ENCODE measurements at regions not wholly inside any gene's neighbourhood (a gene's known extent, or its start where the extent isn't known, plus 50 kb on each side); places are given as distances from the start of the nearest gene placed in this dataset.
"Not testable (repeated sequence)": the region's sequence is repeated elsewhere in the genome, so short reads cannot be mapped to it uniquely, and the experiment has no call there.

- DNase-seq: no peak
Measured at GRCh38 chr7:81473236-81473635, 296.6 kb downstream of the HGF start.

DNA sequence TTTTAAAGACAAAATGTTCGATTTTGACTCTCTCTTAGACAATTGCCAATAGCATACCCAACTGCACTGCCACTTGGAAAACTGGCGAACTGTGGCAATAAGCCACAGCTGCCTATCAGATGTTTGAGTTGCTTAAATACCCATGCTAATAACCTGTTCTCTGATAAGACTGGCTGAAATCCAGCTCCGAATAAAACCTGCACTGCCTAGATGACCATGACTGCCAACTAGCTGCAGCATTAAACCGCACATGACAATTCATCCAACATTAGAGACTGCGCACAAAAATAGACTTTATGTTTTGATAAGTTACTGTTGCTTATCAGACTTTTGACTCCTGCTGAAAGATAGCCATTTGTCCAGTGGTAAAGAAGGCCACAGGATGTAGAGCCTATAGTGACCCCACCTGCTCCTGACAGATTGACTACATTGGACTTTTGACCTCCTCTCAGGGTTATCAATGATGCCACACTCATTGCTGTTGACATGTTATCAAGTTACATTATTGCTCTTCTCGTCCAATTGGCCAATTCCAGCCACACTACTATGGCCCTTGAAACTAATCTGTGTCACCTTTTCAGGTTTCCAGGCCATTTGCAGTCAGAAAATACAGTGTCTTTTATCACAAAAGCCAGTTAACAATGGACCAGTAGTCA is 299.0 kb downstream of the HGF start:
- no peak for DNase-seq

GRCh38 chr7:81469869-81470723 is 299.8 kb downstream of the HGF start:
- peak; percentile 81 for DNase-seq

GRCh38 chr7:81469153-81469868 is 300.5 kb downstream of the HGF start:
- DNase-seq: no peak

- no peak for DNase-seq
Measured at GRCh38 chr7:81468526-81468925, 301.3 kb downstream of the HGF start.

GRCh38 chr7:81467964-81468363 is 301.9 kb downstream of the HGF start:
- no peak for DNase-seq

DNA sequence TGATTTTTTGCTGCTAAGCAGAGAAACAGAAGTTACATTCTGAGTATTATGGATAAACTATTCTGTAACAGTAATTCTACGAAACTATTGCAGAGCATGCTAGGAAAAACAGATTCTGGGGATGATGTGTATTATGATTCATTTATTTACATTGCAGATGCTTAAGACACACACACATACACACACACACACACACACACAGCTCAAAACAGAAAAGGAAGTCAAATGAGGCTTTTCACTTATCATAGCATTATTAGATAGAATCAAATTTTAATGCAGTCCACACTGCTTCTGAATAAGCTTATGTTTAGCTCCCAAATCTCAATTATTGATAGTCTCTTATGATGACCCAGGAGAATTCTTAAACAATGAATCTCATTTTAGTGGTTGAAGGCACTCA is 307.2 kb downstream of the HGF start:
- no peak for DNase-seq

DNA sequence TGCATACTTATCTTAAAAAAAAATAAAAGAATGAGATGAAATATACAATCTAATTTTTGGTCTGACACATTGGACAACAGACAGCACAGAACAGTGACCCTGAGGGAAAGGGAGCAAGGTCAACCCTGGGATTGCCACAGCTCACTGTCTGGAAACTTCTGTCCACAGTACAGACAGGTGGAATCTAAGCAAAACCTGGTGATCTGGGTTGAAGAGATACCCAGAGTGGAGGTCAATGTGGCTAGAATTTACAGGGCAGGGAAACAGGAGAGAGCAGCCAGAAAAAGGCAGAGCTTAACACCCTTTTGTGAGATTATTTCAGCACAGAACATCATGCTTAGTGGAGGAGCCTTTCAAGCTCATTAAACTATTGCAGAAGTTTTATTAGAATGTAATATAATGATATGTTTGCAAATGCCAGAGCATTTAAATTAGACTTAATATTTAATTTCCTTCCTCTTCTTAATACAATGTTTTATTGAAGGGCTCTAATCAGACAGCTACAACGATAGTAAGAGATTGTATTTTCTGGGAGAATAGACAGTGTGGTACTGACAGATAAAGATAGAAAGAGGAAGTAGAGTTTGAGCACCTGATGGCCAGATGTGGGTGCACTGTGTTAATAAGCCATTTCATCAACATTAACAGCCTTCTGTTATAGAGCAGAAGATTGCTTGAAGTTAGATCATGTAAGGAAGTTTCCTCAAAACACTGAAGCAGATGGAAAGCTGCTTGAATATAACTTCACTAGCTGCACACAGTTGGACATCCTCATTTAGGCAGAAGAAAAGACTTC is 309.4 kb downstream of the HGF start:
- DNase-seq: no peak

- no peak for DNase-seq
Measured at GRCh38 chr7:81459485-81459884, 310.4 kb downstream of the HGF start.

GRCh38 chr7:81457852-81458522 is 311.9 kb downstream of the HGF start:
- DNase-seq: no peak

- DNase-seq: not testable (repeated sequence)
Measured at GRCh38 chr7:81453770-81454169, 316.1 kb downstream of the HGF start.

DNA sequence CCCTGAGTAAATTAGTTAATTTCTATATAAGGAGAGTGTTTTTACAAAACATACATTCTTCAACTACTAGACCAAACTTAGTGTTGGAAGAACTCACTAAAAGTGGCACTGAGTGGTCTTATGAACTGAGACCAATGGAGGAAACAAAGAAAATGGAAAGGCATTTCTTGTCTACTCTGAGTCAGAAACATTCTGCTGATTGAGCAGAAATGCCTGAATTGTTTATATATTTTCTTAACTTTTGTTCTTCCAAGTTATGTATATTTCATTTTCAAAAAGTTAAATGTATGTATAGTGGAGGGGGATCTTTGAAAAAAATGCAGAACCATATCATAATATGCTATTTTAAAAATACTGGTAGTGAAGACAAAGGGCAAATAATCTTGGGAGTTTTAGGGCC is 320.7 kb downstream of the HGF start:
- DNase-seq: no peak

- DNase-seq: no peak
Measured at GRCh38 chr7:81447351-81447952, 322.4 kb downstream of the HGF start.

- no peak for DNase-seq
Measured at GRCh38 chr7:81446212-81446611, 323.6 kb downstream of the HGF start.

DNA sequence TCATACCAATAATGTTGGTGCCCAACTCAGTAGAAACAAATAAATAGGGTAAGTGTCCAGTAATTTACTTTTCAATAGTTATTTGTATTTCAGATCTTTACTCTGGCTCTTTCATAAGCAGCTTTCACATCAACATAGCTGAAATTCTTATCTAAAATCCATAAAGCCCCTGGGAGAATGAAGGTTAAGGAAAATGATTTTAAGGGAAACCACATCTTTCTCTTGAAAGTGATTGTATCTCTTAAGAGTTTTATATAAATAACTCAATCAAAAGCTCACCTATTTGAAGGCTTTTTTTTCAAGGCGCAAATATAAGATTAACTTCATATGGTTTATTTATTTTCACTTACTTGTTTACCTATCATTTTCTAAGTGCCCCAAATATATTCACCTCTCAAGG is 324.4 kb downstream of the HGF start:
- no peak for DNase-seq

DNA sequence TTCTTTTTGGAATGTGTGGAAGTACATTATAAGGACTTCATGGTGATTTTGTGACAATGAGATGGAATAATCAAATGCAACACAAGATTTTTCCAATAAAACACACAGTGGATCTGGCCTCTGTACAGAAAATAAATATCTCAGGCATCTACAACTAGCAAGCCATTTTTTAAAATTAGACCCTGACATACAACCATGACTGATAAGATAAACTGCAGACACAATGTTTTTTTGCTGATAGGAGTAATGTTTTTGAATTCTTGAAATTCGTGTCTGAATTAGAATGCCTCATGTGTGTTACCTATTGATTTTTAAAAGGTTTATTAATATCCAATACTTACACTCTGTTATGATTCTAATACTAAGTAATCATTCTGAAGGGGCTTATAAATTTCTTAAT is 328.1 kb downstream of the HGF start:
- no peak for DNase-seq

DNA sequence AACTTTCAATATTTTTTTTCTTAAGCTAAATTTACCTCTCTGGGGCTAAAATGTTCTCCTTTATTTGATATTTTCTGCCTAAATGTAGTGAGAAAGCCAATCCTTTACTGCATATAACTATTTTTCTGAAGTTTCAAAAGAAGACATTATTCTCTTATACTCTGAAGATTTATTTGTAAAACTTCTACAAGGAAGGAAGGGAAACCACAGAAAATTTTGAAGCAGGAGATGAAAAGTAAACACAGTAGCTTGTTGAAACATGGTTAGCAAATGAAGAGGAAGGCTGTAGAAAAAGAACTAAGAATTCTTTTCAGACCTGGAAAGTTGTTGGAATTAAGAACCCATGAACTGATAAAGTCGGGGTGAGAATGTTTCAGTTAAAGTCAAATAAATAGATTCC is 330.3 kb downstream of the HGF start:
- DNase-seq: no peak

- not testable (repeated sequence) for DNase-seq
Measured at GRCh38 chr7:81437160-81437559, 332.7 kb downstream of the HGF start.

- DNase-seq: no peak
Measured at GRCh38 chr7:81433692-81434331, 336.0 kb downstream of the HGF start.

GRCh38 chr7:81433206-81433605 is 336.6 kb downstream of the HGF start:
- DNase-seq: no peak

GRCh38 chr7:81430761-81431160 is 339.1 kb downstream of the HGF start:
- DNase-seq: no peak

All from right hindlimb (tissue), 1 donor.